OCI-LY1 (cell line): ENCODE measurements at regions not wholly inside any gene's neighbourhood (a gene's known extent, or its start where the extent isn't known, plus 50 kb on each side); places are given as distances from the start of the nearest gene placed in this dataset.

Experiments used
- CTCF ChIP-seq: fragments of 200-600 bp; sonication (generic), shearing (Covaris generic); IDR thresholded peaks from 2 replicates; pipeline ENCODE4 v1.5.1; 2017; ENCODE audit warnings: mild to moderate bottlenecking, antibody characterized with exemption, low read length, moderate library complexity, mixed read lengths
- EZH2 ChIP-seq: fragments of 200-600 bp; sonication (generic), shearing (Covaris generic); IDR thresholded peaks from 2 replicates; pipeline ENCODE4 v1.8.0; 2017; ENCODE audit warnings: borderline replicate concordance, mixed run types, mild to moderate bottlenecking, antibody characterized with exemption, low read length, moderate library complexity, mixed read lengths

GRCh38 chr2:143885461-143885860, 634.5 kb downstream of the ZEB2 start:
- TF ChIP-seq CTCF (no peak), EZH2 (no peak)
